ENCODE measurements at regions not wholly inside any gene's neighbourhood (a gene's known extent, or its start where the extent isn't known, plus 50 kb on each side); places are given as distances from the start of the nearest gene placed in this dataset.

- no peak for TF ChIP-seq TAF1 (IDR thresholded peaks at IDR 0.05; ENCODE audit: low read depth)
- no peak for TF ChIP-seq REST (IDR thresholded peaks at IDR 0.05; ENCODE audit: low read depth)
- no peak for TF ChIP-seq FOXM1 (IDR thresholded peaks at IDR 0.05; ENCODE audit: borderline replicate concordance, low read depth)
- TF ChIP-seq RAD21 (IDR thresholded peaks at IDR 0.05; ENCODE audit: low read depth), result no peak
- no peak for TF ChIP-seq EGR1 (IDR thresholded peaks at IDR 0.05)
- TF ChIP-seq EP300 (IDR thresholded peaks at IDR 0.05; ENCODE audit: borderline replicate concordance), result no peak
- TF ChIP-seq ZBTB7A (IDR thresholded peaks at IDR 0.05; ENCODE audit: low read depth), result no peak
- TF ChIP-seq CREB1 (IDR thresholded peaks at IDR 0.05; ENCODE audit: low read depth), result no peak
- no peak for TF ChIP-seq MAX (IDR thresholded peaks at IDR 0.05)
- TF ChIP-seq TEAD4 (IDR thresholded peaks at IDR 0.05), result no peak
- no peak for TF ChIP-seq CEBPB (IDR thresholded peaks at IDR 0.05)
- no peak for TF ChIP-seq YY1 (IDR thresholded peaks at IDR 0.05; ENCODE audit: low read depth)
- no peak for TF ChIP-seq USF1 (IDR thresholded peaks at IDR 0.05)
These were observed 215.6 kb upstream of the ARL4C start for GRCh38 chr2:234712421-234712935.
